A549 (cell line): ENCODE measurements at regions not wholly inside any gene's neighbourhood (a gene's known extent, or its start where the extent isn't known, plus 50 kb on each side); places are given as distances from the start of the nearest gene placed in this dataset.

Experiments used
- BHLHE40 ChIP-seq: IDR thresholded peaks from 2 replicates; pipeline ENCODE4 v1.6.1; 2012; ENCODE audit warnings: low read depth, low read length, inconsistent platforms
- HDAC2 ChIP-seq: fragments of 200-600 bp; sonication (generic); IDR thresholded peaks from 2 replicates; pipeline ENCODE4 v1.6.1; 2016
- JUN ChIP-seq, 2 experiments: fragments of >200 bp; sonication (Bioruptor Twin); formaldehyde crosslinking; IDR thresholded peaks; 2 replicates in 1 of 2; 3 replicates in 1 of 2; pipeline ENCODE4 v1.6.1; 2016 to 2017
- JUNB ChIP-seq: fragments of >200 bp; sonication (Bioruptor Twin); formaldehyde crosslinking; IDR thresholded peaks from 2 replicates; pipeline ENCODE4 v1.6.1; 2016
- KDM1A ChIP-seq: fragments of 200-600 bp; sonication (generic); IDR thresholded peaks from 2 replicates; pipeline ENCODE4 v1.6.1; 2016; ENCODE audit warnings: low read depth, mild to moderate bottlenecking
- MAFK ChIP-seq: fragments of 450-650 bp; IDR thresholded peaks from 2 replicates; pipeline ENCODE4 v1.6.1; 2014; ENCODE audit not compliant: partially characterized antibody
- SMC3 ChIP-seq: fragments of >200 bp; sonication (Bioruptor Twin); formaldehyde crosslinking; IDR thresholded peaks from 3 replicates; pipeline ENCODE4 v1.6.1; 2018; ENCODE audit warnings: inconsistent platforms
- TF ChIP-seq, protein P1 (sequence below): fragments of >200 bp; sonication (Bioruptor Twin); formaldehyde crosslinking; IDR thresholded peaks from 3 replicates; pipeline ENCODE4 v1.5.1; 2016
- TF ChIP-seq, protein P2 (sequence below): fragments of 200-600 bp; sonication (generic); IDR thresholded peaks from 2 replicates; pipeline ENCODE4 v1.6.1; 2016; ENCODE audit warnings: antibody characterized with exemption, mild to moderate bottlenecking, moderate library complexity
- TF ChIP-seq, protein P3 (sequence below): fragments of 150-350 bp; IDR thresholded peaks from 2 replicates; pipeline ENCODE4 v1.6.1; 2014; ENCODE audit warnings: low read depth, mild to moderate bottlenecking, low read length

DNA sequence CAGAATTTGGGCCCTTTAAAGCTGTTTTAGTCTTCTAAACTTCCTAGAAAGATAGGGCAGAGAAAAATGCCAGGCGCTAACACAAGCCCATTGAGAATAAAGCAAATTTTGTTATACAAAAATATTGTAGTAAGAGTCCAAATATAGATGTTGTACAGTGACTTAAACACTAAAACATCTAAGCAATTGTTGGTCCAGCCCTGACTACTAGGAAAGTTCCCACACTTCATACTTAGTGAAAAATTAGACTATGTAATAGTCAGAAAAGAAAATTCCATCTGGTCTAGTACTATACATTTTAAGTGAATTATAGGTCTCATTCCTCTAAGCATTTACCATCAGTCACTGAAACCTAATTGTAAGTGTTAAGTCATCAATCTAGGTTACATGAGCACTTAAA lies 1518.3 kb upstream of the SLC10A2 start:
- TF ChIP-seq, protein P1, sequence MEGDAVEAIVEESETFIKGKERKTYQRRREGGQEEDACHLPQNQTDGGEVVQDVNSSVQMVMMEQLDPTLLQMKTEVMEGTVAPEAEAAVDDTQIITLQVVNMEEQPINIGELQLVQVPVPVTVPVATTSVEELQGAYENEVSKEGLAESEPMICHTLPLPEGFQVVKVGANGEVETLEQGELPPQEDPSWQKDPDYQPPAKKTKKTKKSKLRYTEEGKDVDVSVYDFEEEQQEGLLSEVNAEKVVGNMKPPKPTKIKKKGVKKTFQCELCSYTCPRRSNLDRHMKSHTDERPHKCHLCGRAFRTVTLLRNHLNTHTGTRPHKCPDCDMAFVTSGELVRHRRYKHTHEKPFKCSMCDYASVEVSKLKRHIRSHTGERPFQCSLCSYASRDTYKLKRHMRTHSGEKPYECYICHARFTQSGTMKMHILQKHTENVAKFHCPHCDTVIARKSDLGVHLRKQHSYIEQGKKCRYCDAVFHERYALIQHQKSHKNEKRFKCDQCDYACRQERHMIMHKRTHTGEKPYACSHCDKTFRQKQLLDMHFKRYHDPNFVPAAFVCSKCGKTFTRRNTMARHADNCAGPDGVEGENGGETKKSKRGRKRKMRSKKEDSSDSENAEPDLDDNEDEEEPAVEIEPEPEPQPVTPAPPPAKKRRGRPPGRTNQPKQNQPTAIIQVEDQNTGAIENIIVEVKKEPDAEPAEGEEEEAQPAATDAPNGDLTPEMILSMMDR = no peak
- TF ChIP-seq HDAC2 = no peak
- TF ChIP-seq JUN (IDR thresholded peaks at IDR 0.05) = no peak
- TF ChIP-seq, protein P2, sequence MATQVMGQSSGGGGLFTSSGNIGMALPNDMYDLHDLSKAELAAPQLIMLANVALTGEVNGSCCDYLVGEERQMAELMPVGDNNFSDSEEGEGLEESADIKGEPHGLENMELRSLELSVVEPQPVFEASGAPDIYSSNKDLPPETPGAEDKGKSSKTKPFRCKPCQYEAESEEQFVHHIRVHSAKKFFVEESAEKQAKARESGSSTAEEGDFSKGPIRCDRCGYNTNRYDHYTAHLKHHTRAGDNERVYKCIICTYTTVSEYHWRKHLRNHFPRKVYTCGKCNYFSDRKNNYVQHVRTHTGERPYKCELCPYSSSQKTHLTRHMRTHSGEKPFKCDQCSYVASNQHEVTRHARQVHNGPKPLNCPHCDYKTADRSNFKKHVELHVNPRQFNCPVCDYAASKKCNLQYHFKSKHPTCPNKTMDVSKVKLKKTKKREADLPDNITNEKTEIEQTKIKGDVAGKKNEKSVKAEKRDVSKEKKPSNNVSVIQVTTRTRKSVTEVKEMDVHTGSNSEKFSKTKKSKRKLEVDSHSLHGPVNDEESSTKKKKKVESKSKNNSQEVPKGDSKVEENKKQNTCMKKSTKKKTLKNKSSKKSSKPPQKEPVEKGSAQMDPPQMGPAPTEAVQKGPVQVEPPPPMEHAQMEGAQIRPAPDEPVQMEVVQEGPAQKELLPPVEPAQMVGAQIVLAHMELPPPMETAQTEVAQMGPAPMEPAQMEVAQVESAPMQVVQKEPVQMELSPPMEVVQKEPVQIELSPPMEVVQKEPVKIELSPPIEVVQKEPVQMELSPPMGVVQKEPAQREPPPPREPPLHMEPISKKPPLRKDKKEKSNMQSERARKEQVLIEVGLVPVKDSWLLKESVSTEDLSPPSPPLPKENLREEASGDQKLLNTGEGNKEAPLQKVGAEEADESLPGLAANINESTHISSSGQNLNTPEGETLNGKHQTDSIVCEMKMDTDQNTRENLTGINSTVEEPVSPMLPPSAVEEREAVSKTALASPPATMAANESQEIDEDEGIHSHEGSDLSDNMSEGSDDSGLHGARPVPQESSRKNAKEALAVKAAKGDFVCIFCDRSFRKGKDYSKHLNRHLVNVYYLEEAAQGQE = no peak
- no peak for TF ChIP-seq JUNB
- no peak for TF ChIP-seq BHLHE40
- no peak for TF ChIP-seq SMC3
- TF ChIP-seq, protein P3, sequence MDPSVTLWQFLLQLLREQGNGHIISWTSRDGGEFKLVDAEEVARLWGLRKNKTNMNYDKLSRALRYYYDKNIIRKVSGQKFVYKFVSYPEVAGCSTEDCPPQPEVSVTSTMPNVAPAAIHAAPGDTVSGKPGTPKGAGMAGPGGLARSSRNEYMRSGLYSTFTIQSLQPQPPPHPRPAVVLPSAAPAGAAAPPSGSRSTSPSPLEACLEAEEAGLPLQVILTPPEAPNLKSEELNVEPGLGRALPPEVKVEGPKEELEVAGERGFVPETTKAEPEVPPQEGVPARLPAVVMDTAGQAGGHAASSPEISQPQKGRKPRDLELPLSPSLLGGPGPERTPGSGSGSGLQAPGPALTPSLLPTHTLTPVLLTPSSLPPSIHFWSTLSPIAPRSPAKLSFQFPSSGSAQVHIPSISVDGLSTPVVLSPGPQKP = no peak
- no peak for TF ChIP-seq MAFK
- TF ChIP-seq KDM1A = no peak
